Peyer's patch (tissue), 4 donors: ENCODE measurements at regions not wholly inside any gene's neighbourhood (a gene's known extent, or its start where the extent isn't known, plus 50 kb on each side); places are given as distances from the start of the nearest gene placed in this dataset.

Experiments used
- POLR2A ChIP-seq, 2 donors: fragments of 450-650 bp; IDR thresholded peaks; one replicate each; pipeline ENCODE4 v1.5.1; 2017; ENCODE audit warnings: antibody characterized with exemption in 2 of 2, mild to moderate bottlenecking in 2 of 2, moderate library complexity in 2 of 2
- TF ChIP-seq, protein P1 (sequence below), 6 experiments: fragments of 450-650 bp in 4 of 6; fragments of 200-600 bp in 2 of 6; sonication (generic) in 1 of 6; IDR thresholded peaks; one replicate each; pipeline ENCODE4 v1.5.1; 2017 to 2019; ENCODE audit warnings: antibody characterized with exemption in 6 of 6, mild to moderate bottlenecking in 3 of 6, moderate library complexity in 1 of 6

DNA sequence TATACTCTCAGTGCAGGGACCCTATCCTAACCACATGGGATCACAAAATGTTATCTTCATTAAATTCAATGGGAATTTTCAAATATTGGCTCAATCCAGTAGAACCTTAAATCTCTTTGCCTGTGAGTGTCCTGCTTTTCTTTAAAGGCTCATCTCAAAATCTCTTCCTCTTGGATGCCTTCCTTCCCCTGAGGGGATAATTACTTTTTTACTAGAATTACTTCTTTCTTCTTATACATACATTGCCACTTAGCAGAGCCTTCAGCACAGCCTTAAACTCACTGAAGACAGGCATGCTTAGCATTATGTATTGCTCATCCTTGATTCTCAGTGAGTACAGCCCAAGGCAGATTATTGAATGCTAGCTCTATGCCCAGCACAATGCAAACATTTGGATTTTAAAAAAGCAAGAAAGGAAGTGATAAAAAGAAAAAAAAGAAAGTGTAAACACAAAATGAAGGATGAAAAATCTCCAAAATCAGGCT lies 1918.0 kb upstream of the FLRT2 start:
- TF ChIP-seq, protein P1, sequence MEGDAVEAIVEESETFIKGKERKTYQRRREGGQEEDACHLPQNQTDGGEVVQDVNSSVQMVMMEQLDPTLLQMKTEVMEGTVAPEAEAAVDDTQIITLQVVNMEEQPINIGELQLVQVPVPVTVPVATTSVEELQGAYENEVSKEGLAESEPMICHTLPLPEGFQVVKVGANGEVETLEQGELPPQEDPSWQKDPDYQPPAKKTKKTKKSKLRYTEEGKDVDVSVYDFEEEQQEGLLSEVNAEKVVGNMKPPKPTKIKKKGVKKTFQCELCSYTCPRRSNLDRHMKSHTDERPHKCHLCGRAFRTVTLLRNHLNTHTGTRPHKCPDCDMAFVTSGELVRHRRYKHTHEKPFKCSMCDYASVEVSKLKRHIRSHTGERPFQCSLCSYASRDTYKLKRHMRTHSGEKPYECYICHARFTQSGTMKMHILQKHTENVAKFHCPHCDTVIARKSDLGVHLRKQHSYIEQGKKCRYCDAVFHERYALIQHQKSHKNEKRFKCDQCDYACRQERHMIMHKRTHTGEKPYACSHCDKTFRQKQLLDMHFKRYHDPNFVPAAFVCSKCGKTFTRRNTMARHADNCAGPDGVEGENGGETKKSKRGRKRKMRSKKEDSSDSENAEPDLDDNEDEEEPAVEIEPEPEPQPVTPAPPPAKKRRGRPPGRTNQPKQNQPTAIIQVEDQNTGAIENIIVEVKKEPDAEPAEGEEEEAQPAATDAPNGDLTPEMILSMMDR (IDR thresholded peaks at IDR 0.05) = no peak
- TF ChIP-seq POLR2A (IDR thresholded peaks at IDR 0.05) = no peak
